ENCODE measurements at regions not wholly inside any gene's neighbourhood (a gene's known extent, or its start where the extent isn't known, plus 50 kb on each side); places are given as distances from the start of the nearest gene placed in this dataset.

- no peak for DNase-seq (ENCODE audit: low read depth)
- TF ChIP-seq CTCF (IDR thresholded peaks at IDR 0.05; ENCODE audit: insufficient read depth, low read depth, low read length, missing control alignments) = no peak
- H3K4me3 ChIP-seq (ENCODE audit: low read length) = no peak overlapping the region
These were observed 68.3 kb upstream of the MGMT start for GRCh38 chr10:129398711-129399141.

- no peak for DNase-seq (ENCODE audit: low read depth)
- TF ChIP-seq CTCF (IDR thresholded peaks at IDR 0.05; ENCODE audit: insufficient read depth, low read depth, low read length, missing control alignments) = no peak
These were observed 66.6 kb upstream of the MGMT start for GRCh38 chr10:129400426-129400825.

GRCh38 chr10:129402459-129402858, 64.6 kb upstream of the MGMT start:
- no peak overlapping the region for H3K4me3 ChIP-seq (ENCODE audit: low read length)
- DNase-seq (ENCODE audit: low read depth) = no peak
- TF ChIP-seq CTCF (IDR thresholded peaks at IDR 0.05; ENCODE audit: insufficient read depth, low read depth, low read length, missing control alignments) = no peak

More at GRCh38 chr10:129400426-129400825, 66.6 kb upstream of the MGMT start:
- no peak overlapping the region for H3K4me3 ChIP-seq (ENCODE audit: low read length)

GRCh38 chr10:129404091-129404490, 63.0 kb upstream of the MGMT start:
- no peak overlapping the region for H3K4me3 ChIP-seq (ENCODE audit: low read length)
- TF ChIP-seq CTCF (IDR thresholded peaks at IDR 0.05; ENCODE audit: insufficient read depth, low read depth, low read length, missing control alignments) = no peak
- no peak for DNase-seq (ENCODE audit: low read depth)

GRCh38 chr10:129405389-129405788, 61.7 kb upstream of the MGMT start:
- H3K4me3 ChIP-seq (ENCODE audit: low read length) = no peak overlapping the region
- DNase-seq (ENCODE audit: low read depth) = no peak
- no peak for TF ChIP-seq CTCF (IDR thresholded peaks at IDR 0.05; ENCODE audit: insufficient read depth, low read depth, low read length, missing control alignments)

- TF ChIP-seq CTCF (IDR thresholded peaks at IDR 0.05; ENCODE audit: insufficient read depth, low read depth, low read length, missing control alignments) = no peak
- H3K4me3 ChIP-seq (ENCODE audit: low read length) = no peak overlapping the region
- no peak for DNase-seq (ENCODE audit: low read depth)
These were observed 56.2 kb upstream of the MGMT start for GRCh38 chr10:129410688-129411392.

- no peak for DNase-seq (ENCODE audit: low read depth)
- no peak for TF ChIP-seq CTCF (IDR thresholded peaks at IDR 0.05; ENCODE audit: insufficient read depth, low read depth, low read length, missing control alignments)
- no peak overlapping the region for H3K4me3 ChIP-seq (ENCODE audit: low read length)
These were observed 55.7 kb upstream of the MGMT start for GRCh38 chr10:129411393-129411705.

All from epithelial cell of esophagus (primary cell).